ENCODE measurements at regions not wholly inside any gene's neighbourhood (a gene's known extent, or its start where the extent isn't known, plus 50 kb on each side); places are given as distances from the start of the nearest gene placed in this dataset.

DNA sequence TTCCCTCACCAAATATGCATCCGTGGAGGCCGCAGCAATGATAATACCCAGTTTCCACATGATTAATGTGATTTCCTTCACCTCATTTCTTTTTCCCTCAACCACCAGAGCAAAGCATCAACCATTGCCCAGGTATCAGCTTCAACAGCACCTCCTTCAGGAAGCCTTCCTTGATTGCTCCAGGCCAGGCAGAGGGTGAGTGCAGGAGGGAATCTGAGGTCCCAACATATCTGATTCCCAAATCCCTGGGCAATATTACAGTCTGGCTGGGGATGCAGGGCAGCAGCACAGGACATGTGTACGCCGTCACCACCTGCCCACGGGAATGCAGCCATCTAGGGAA lies 142.4 kb upstream of the MYCN start:
- ATAC-seq: no peak
- TF ChIP-seq ESRRG (CRISPR knock-in tag; IDR thresholded peaks at IDR 0.05): no peak
- TF ChIP-seq PPARA (CRISPR knock-in tag; IDR thresholded peaks at IDR 0.05; ENCODE audit: borderline replicate concordance): no peak
- TF ChIP-seq GLIS3 (CRISPR knock-in tag; IDR thresholded peaks at IDR 0.05): no peak
- TF ChIP-seq ZFP3 (CRISPR knock-in tag; IDR thresholded peaks at IDR 0.05): no peak
- TF ChIP-seq, protein P1, sequence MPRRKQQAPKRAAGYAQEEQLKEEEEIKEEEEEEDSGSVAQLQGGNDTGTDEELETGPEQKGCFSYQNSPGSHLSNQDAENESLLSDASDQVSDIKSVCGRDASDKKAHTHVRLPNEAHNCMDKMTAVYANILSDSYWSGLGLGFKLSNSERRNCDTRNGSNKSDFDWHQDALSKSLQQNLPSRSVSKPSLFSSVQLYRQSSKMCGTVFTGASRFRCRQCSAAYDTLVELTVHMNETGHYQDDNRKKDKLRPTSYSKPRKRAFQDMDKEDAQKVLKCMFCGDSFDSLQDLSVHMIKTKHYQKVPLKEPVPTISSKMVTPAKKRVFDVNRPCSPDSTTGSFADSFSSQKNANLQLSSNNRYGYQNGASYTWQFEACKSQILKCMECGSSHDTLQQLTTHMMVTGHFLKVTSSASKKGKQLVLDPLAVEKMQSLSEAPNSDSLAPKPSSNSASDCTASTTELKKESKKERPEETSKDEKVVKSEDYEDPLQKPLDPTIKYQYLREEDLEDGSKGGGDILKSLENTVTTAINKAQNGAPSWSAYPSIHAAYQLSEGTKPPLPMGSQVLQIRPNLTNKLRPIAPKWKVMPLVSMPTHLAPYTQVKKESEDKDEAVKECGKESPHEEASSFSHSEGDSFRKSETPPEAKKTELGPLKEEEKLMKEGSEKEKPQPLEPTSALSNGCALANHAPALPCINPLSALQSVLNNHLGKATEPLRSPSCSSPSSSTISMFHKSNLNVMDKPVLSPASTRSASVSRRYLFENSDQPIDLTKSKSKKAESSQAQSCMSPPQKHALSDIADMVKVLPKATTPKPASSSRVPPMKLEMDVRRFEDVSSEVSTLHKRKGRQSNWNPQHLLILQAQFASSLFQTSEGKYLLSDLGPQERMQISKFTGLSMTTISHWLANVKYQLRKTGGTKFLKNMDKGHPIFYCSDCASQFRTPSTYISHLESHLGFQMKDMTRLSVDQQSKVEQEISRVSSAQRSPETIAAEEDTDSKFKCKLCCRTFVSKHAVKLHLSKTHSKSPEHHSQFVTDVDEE (CRISPR knock-in tag; IDR thresholded peaks at IDR 0.05): no peak
- TF ChIP-seq RARB (CRISPR knock-in tag; IDR thresholded peaks at IDR 0.05): no peak
- no peak for TF ChIP-seq ISL1 (CRISPR knock-in tag; IDR thresholded peaks at IDR 0.05)
- TF ChIP-seq ZNF70 (CRISPR knock-in tag; IDR thresholded peaks at IDR 0.05): no peak
- TF ChIP-seq TCF4 (CRISPR knock-in tag; IDR thresholded peaks at IDR 0.05; ENCODE audit: borderline replicate concordance): no peak

DNA sequence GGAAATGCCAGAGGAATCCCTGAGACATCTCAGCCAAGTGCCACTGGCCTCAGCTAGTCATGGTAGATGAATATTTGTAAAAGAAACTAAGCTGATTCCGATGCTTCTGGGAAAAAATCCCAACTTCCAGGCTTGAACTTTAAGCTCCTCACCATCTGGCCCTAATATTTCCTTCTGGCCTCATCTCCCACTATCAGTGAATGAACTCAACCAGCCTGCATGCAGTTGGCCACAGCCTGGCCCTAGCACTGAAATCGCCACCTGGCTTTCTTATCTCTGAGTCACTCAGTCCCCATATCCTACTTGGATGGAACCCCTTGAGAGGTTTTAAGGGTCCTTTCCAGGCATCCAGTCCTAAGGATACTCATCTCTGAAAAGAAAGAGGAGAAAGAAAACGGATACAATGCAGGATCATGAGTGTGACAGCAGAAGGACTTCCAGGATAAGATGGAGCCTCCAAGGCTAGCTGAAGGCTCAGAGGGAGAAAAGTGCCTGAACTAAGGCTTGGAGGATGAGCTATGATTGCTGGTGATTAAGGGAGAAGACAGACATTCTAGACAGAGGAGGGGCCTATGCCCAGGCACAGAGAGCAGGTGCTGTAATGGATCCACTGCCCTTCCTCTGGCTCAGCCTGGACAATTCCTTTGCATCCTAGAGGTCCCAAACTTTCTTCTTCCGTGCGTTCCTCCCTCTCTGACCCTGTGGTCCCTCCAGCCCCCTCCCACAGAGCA lies 141.5 kb upstream of the MYCN start:
- TF ChIP-seq TOX (CRISPR knock-in tag; IDR thresholded peaks at IDR 0.05; ENCODE audit: borderline replicate concordance) (no peak), ZNF70 (CRISPR knock-in tag; IDR thresholded peaks at IDR 0.05) (no peak), BACH2 (CRISPR knock-in tag; IDR thresholded peaks at IDR 0.05; ENCODE audit: borderline replicate concordance) (no peak), CSDC2 (CRISPR knock-in tag; IDR thresholded peaks at IDR 0.05) (no peak), ESRRG (CRISPR knock-in tag; IDR thresholded peaks at IDR 0.05) (no peak), GLIS3 (CRISPR knock-in tag; IDR thresholded peaks at IDR 0.05) (no peak), ZC3H10 (CRISPR knock-in tag; IDR thresholded peaks at IDR 0.05) (no peak), ARNTL (CRISPR knock-in tag; IDR thresholded peaks at IDR 0.05; ENCODE audit: borderline replicate concordance, low read depth) (no peak), SNAI2 (CRISPR knock-in tag; IDR thresholded peaks at IDR 0.05) (no peak), ISL1 (CRISPR knock-in tag; IDR thresholded peaks at IDR 0.05) (no peak), ZNF8 (CRISPR knock-in tag; IDR thresholded peaks at IDR 0.05) (no peak)
- TF ChIP-seq, protein P2, sequence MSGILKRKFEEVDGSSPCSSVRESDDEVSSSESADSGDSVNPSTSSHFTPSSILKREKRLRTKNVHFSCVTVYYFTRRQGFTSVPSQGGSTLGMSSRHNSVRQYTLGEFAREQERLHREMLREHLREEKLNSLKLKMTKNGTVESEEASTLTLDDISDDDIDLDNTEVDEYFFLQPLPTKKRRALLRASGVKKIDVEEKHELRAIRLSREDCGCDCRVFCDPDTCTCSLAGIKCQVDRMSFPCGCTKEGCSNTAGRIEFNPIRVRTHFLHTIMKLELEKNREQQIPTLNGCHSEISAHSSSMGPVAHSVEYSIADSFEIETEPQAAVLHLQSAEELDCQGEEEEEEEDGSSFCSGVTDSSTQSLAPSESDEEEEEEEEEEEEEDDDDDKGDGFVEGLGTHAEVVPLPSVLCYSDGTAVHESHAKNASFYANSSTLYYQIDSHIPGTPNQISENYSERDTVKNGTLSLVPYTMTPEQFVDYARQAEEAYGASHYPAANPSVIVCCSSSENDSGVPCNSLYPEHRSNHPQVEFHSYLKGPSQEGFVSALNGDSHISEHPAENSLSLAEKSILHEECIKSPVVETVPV (CRISPR knock-in tag; IDR thresholded peaks at IDR 0.05): no peak
- TF ChIP-seq, protein P3, sequence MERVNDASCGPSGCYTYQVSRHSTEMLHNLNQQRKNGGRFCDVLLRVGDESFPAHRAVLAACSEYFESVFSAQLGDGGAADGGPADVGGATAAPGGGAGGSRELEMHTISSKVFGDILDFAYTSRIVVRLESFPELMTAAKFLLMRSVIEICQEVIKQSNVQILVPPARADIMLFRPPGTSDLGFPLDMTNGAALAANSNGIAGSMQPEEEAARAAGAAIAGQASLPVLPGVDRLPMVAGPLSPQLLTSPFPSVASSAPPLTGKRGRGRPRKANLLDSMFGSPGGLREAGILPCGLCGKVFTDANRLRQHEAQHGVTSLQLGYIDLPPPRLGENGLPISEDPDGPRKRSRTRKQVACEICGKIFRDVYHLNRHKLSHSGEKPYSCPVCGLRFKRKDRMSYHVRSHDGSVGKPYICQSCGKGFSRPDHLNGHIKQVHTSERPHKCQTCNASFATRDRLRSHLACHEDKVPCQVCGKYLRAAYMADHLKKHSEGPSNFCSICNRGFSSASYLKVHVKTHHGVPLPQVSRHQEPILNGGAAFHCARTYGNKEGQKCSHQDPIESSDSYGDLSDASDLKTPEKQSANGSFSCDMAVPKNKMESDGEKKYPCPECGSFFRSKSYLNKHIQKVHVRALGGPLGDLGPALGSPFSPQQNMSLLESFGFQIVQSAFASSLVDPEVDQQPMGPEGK (CRISPR knock-in tag; IDR thresholded peaks at IDR 0.05; ENCODE audit: borderline replicate concordance): no peak
- TF ChIP-seq, protein P4, sequence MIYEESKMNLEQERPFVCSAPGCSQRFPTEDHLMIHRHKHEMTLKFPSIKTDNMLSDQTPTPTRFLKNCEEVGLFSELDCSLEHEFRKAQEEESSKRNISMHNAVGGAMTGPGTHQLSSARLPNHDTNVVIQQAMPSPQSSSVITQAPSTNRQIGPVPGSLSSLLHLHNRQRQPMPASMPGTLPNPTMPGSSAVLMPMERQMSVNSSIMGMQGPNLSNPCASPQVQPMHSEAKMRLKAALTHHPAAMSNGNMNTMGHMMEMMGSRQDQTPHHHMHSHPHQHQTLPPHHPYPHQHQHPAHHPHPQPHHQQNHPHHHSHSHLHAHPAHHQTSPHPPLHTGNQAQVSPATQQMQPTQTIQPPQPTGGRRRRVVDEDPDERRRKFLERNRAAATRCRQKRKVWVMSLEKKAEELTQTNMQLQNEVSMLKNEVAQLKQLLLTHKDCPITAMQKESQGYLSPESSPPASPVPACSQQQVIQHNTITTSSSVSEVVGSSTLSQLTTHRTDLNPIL (CRISPR knock-in tag; IDR thresholded peaks at IDR 0.05; ENCODE audit: low read depth): no peak
- no peak for ATAC-seq

DNA sequence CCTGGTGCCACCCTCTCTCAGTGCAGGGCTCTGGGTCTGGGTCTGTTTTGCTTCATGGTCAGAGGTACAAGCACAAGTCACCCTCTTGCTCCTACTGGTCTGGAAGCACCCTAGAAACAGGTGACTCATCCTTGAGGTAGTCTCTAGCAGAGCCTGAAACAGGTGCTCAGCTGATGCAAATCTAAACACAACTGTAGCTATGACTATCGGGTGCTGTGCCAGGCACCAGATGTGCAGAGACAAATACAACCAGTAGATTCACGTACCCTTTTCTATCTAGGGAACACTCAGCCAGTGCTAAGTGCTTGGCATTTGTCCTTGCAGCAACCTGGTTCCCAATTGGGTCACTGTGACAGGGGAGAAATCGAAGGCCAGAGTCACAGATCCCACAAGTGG lies 140.9 kb upstream of the MYCN start:
- ATAC-seq: no peak
- TF ChIP-seq, protein P2 (CRISPR knock-in tag; IDR thresholded peaks at IDR 0.05): no peak
- TF ChIP-seq ZFP30 (CRISPR knock-in tag; IDR thresholded peaks at IDR 0.05) (no peak), ZFP3 (CRISPR knock-in tag; IDR thresholded peaks at IDR 0.05) (no peak), CSDC2 (CRISPR knock-in tag; IDR thresholded peaks at IDR 0.05) (no peak), SNAI2 (CRISPR knock-in tag; IDR thresholded peaks at IDR 0.05) (no peak), ZNF70 (CRISPR knock-in tag; IDR thresholded peaks at IDR 0.05) (no peak)
